IMR-90 (cell line): ENCODE measurements at regions not wholly inside any gene's neighbourhood (a gene's known extent, or its start where the extent isn't known, plus 50 kb on each side); places are given as distances from the start of the nearest gene placed in this dataset.

Experiments
- ATAC-seq: fragments of 200-7000 bp; cut with Tn5 transposase; 2 replicates; pipeline ENCODE4 v1.9.1; 2020; ENCODE audit warnings: low read depth, mild to moderate bottlenecking, moderate library complexity
- BruUV-seq: library from RNA; stranded (reverse); fragments of 400-500 nt; replicated peaks from 2 replicates; lab custom pipeline; 2021; lab: Mats Ljungman, UMichigan
- CTCF ChIA-PET: fragments of 300-600 bp; formaldehyde crosslinking; extraction: SDS; loops from one replicate; lab custom pipeline; 2021; ENCODE audit warnings: antibody characterized with exemption; lab: Yijun Ruan, JAX
- POLR2A ChIA-PET: fragments of 300-600 bp; sonication (Branson Sonifier 250); formaldehyde crosslinking; loops from one replicate; lab custom pipeline; 2022; ENCODE audit warnings: antibody characterized with exemption; ENCODE audit not compliant: unreplicated experiment; lab: Charles Lee
- DNase-seq: peaks from one replicate; pipeline ENCODE4 v3.0.0; 2013
- H2AFZ ChIP-seq: replicated peaks from 2 replicates; pipeline ENCODE3; 2013; ENCODE audit warnings: low read length, mild to moderate bottlenecking; ENCODE audit not compliant: poor library complexity
- H2AK5ac ChIP-seq: 2 replicates; pipeline ENCODE4 v1.6.1; 2013; ENCODE audit warnings: low read depth, low read length, inconsistent platforms
- H2AK9ac ChIP-seq: replicated peaks from 2 replicates; pipeline ENCODE3; 2013; ENCODE audit warnings: mild to moderate bottlenecking, low read depth, low read length, moderate library complexity; ENCODE audit not compliant: poor library complexity
- H2BK120ac ChIP-seq: 2 replicates; pipeline ENCODE4 v1.6.1; 2013; ENCODE audit warnings: low read depth, low read length, inconsistent platforms
- H2BK15ac ChIP-seq: 3 replicates; pipeline ENCODE4 v1.6.1; 2013; ENCODE audit warnings: low read depth, low read length, inconsistent platforms
- H2BK20ac ChIP-seq: 2 replicates; pipeline ENCODE4 v1.6.1; 2013; ENCODE audit warnings: low read depth, mild to moderate bottlenecking, inconsistent platforms, low read length, moderate library complexity
- H2BK5ac ChIP-seq: 2 replicates; pipeline ENCODE4 v1.6.1; 2013; ENCODE audit warnings: mild to moderate bottlenecking, low read depth, low read length, inconsistent platforms; ENCODE audit not compliant: poor library complexity, severe bottlenecking
- H3K14ac ChIP-seq: replicated peaks from 2 replicates; pipeline ENCODE4 v1.6.1; 2013; ENCODE audit warnings: low read depth, low read length, inconsistent platforms
- H3K18ac ChIP-seq: 2 replicates; pipeline ENCODE4 v1.6.1; 2013; ENCODE audit warnings: low read depth, low read length, control low read depth
- H3K23ac ChIP-seq: 2 replicates; pipeline ENCODE4 v1.6.1; 2013; ENCODE audit warnings: low read depth, low read length, inconsistent platforms
- H3K27ac ChIP-seq: 2 replicates; pipeline ENCODE4 v1.5.1; 2013; ENCODE audit warnings: mild to moderate bottlenecking, control low read depth, low read length; ENCODE audit not compliant: insufficient read depth
- H3K27me3 ChIP-seq: 2 replicates; pipeline ENCODE4 v1.6.1; 2013; ENCODE audit warnings: low read length; ENCODE audit not compliant: control insufficient read depth, insufficient read depth
- H3K36me3 ChIP-seq: 2 replicates; pipeline ENCODE4 v1.6.1; 2013; ENCODE audit warnings: low read length, mixed read lengths; ENCODE audit not compliant: control insufficient read depth, insufficient read depth
- H3K4ac ChIP-seq: 2 replicates; pipeline ENCODE4 v1.6.1; 2013; ENCODE audit warnings: low read depth, low read length, inconsistent platforms
- H3K4me1 ChIP-seq: 2 replicates; pipeline ENCODE4 v1.6.1; 2013; ENCODE audit warnings: low read length, mixed read lengths; ENCODE audit not compliant: control insufficient read depth, insufficient read depth
- H3K4me2 ChIP-seq: 2 replicates; pipeline ENCODE4 v1.6.1; 2013; ENCODE audit warnings: low read depth, mild to moderate bottlenecking, control low read depth, low read length, moderate library complexity
- H3K4me3 ChIP-seq: 2 replicates; pipeline ENCODE4 v1.5.1; 2013; ENCODE audit warnings: low read depth, mild to moderate bottlenecking, control low read depth, low read length, moderate library complexity; ENCODE audit not compliant: insufficient read depth
- H3K56ac ChIP-seq: 2 replicates; pipeline ENCODE4 v1.6.1; 2013; ENCODE audit warnings: low read length, inconsistent platforms; ENCODE audit not compliant: insufficient read depth; ENCODE audit errors: extremely low read depth
- H3K79me1 ChIP-seq, 2 experiments: 2 replicates each; pipeline ENCODE4 v1.6.1; 2013; ENCODE audit warnings: low read length in 2 of 2, inconsistent platforms in 1 of 2, low read depth in 1 of 2
- H3K9ac ChIP-seq: 2 replicates; pipeline ENCODE4 v1.6.1; 2013; ENCODE audit warnings: low read depth, low read length, control low read depth
- H3K9me1 ChIP-seq: 2 replicates; pipeline ENCODE4 v1.6.1; 2013; ENCODE audit warnings: low read length, inconsistent platforms; ENCODE audit not compliant: insufficient read depth
- H3K9me3 ChIP-seq: 2 replicates; pipeline ENCODE4 v1.6.1; 2013; ENCODE audit warnings: low read length; ENCODE audit not compliant: control insufficient read depth, insufficient read depth
- H4K20me1 ChIP-seq: 2 replicates; pipeline ENCODE4 v1.6.1; 2013; ENCODE audit warnings: low read length, inconsistent platforms; ENCODE audit not compliant: insufficient read depth
- H4K5ac ChIP-seq: 2 replicates; pipeline ENCODE4 v1.6.1; 2013; ENCODE audit warnings: mild to moderate bottlenecking, low read depth, low read length, control low read depth
- H4K8ac ChIP-seq, 2 experiments: 2 replicates each; pipeline ENCODE4 v1.6.1; 2013; ENCODE audit warnings: low read depth in 2 of 2, low read length in 2 of 2, control low read depth in 1 of 2, inconsistent platforms in 1 of 2
- H4K91ac ChIP-seq: 2 replicates; pipeline ENCODE4 v1.6.1; 2013; ENCODE audit warnings: low read depth, low read length, inconsistent platforms; ENCODE audit not compliant: insufficient read depth
- BHLHE40 ChIP-seq: fragments of 150-350 bp; IDR thresholded peaks from 2 replicates; pipeline ENCODE4 v1.6.1; 2016; ENCODE audit warnings: mild to moderate bottlenecking, low read depth, low read length
- FOS ChIP-seq: fragments of 150-350 bp; IDR thresholded peaks from 2 replicates; pipeline ENCODE4 v1.6.1; 2016; ENCODE audit warnings: low read depth, low read length
- RAD21 ChIP-seq: IDR thresholded peaks from 2 replicates; pipeline ENCODE4 v1.6.1; 2012; ENCODE audit warnings: low read length, improper control_type of control experiment
- SMC3 ChIP-seq: fragments of 150-350 bp; IDR thresholded peaks from 2 replicates; pipeline ENCODE4 v1.6.1; 2016; ENCODE audit warnings: low read depth, mild to moderate bottlenecking, antibody characterized with exemption, low read length, moderate library complexity
- WGBS, 2 experiments: methylation state at CpG; one replicate each; pipeline versions ENCODE4 v1.1.5 to v1.1.7; 2013; ENCODE audit warnings: missing lambda C conversion rate in 2 of 2; ENCODE audit not compliant: insufficient read length in 1 of 2; ENCODE audit errors: extremely low coverage in 2 of 2; 5-methylcytosine and 5-hydroxymethylcytosine counted together
- dilution Hi-C: fragments of 300-500 bp; cut with HindIII; formaldehyde crosslinking; loops from one replicate; pipeline ENCODE4 v1.14.3; 2018; ENCODE audit warnings: low sequenced_read_pairs; ENCODE audit not compliant: unreplicated experiment
- in situ Hi-C: fragments of 300-500 bp; cut with MboI; formaldehyde crosslinking; loops from 3 replicates; pipeline ENCODE4 v1.14.3; 2019; ENCODE audit warnings: low sequenced_read_pairs, inconsistent platforms, mixed read lengths
- intact Hi-C: fragments of 100-400 bp; cut with micrococcal nuclease; formaldehyde crosslinking; loops from 2 replicates; pipeline ENCODE4 v1.10.0; 2022

- ATAC-seq: peak; percentile 61
- Histone ChIP-seq H3K4ac (no peak overlapping the region), H4K8ac (no peak overlapping the region), H3K36me3 (no peaks in the 10 kb centered on the region), H3K27me3 (no peaks in the 10 kb centered on the region), H3K4me1 (no peaks in the 10 kb centered on the region), H3K14ac (no peak overlapping the region), H2BK120ac (no peak overlapping the region), H3K23ac (no peak overlapping the region), H2AFZ (no peak overlapping the region), H3K79me1 (no peaks in the 10 kb centered on the region), H3K4me3 (no peak overlapping the region), H3K56ac (no peak overlapping the region), H2BK20ac (no peak overlapping the region), H3K9ac (no peak overlapping the region), H3K9me1 (no peaks in the 10 kb centered on the region), H2BK15ac (no peak overlapping the region), H2AK5ac (no peak overlapping the region), H3K18ac (no peak overlapping the region), H2AK9ac (no peak overlapping the region), H3K4me2 (no peak overlapping the region), H3K27ac (no peak overlapping the region), H2BK5ac (no peak overlapping the region), H4K20me1 (no peaks in the 10 kb centered on the region), H4K91ac (no peak overlapping the region), H4K5ac (no peak overlapping the region), H3K9me3 (no peaks in the 10 kb centered on the region)
- peak; percentile 92 for DNase-seq
- ChIA-PET POLR2A (no interaction called here), CTCF (no interaction called here)
- in situ Hi-C loops (no loop called here), intact Hi-C loops (no loop called here), dilution Hi-C loops (no loop called here)
- BruUV-seq: no TSS peak
- WGBS, 2 experiments: 75% methylated on average over 2 of the region's 5 CpGs; no CpG with 5 or more reads in 1 of the 2 experiments
- TF ChIP-seq RAD21 (no peak), FOS (0 out of 2 replicates have a peak, but pooled peaks have one; percentile 36), BHLHE40 (0 out of 2 replicates have a peak, but pooled peaks have one; percentile 25), SMC3 (no peak)
These were observed 118.9 kb upstream of the UBL3 start for GRCh38 chr13:29969286-29969685.
